Upper lobe of right lung (tissue), 1 donor: ENCODE measurements at regions not wholly inside any gene's neighbourhood (a gene's known extent, or its start where the extent isn't known, plus 50 kb on each side); places are given as distances from the start of the nearest gene placed in this dataset.
"Not testable (repeated sequence)": the region's sequence is repeated elsewhere in the genome, so short reads cannot be mapped to it uniquely, and the experiment has no call there.

Experiments used
- ATAC-seq: fragments of 200-7000 bp; cut with Tn5 transposase; one replicate; pipeline ENCODE4 v1.9.1; 2020; ENCODE audit warnings: mild to moderate bottlenecking, moderate library complexity
- DNase-seq: peaks from one replicate; pipeline ENCODE4 v3.0.0-alpha.2; 2020
- H3K27ac ChIP-seq: fragments of 200-600 bp; one replicate; pipeline ENCODE4 v1.8.0; 2022
- H3K27me3 ChIP-seq: fragments of 200-600 bp; one replicate; pipeline ENCODE4 v1.8.0; 2022; ENCODE audit warnings: mild to moderate bottlenecking
- H3K36me3 ChIP-seq: fragments of 200-600 bp; one replicate; pipeline ENCODE4 v1.8.0; 2022
- H3K4me1 ChIP-seq: fragments of 200-600 bp; one replicate; pipeline ENCODE4 v1.8.0; 2022
- H3K4me3 ChIP-seq: fragments of 200-600 bp; one replicate; pipeline ENCODE4 v1.8.0; 2022; ENCODE audit warnings: mild to moderate bottlenecking
- H3K9me3 ChIP-seq: fragments of 200-600 bp; one replicate; pipeline ENCODE4 v1.8.0; 2022
- CTCF ChIP-seq: fragments of 200-600 bp; IDR thresholded peaks from one replicate; pipeline ENCODE4 v1.8.0; 2022; ENCODE audit warnings: antibody characterized with exemption
- intact Hi-C: fragments of 100-400 bp; cut with DNase I; formaldehyde crosslinking; loops from one replicate; pipeline ENCODE4 v1.11.0; 2022
- donor health status: DM: no; HTN: yes; CAD: no; lungs with severe emphysema.

DNA sequence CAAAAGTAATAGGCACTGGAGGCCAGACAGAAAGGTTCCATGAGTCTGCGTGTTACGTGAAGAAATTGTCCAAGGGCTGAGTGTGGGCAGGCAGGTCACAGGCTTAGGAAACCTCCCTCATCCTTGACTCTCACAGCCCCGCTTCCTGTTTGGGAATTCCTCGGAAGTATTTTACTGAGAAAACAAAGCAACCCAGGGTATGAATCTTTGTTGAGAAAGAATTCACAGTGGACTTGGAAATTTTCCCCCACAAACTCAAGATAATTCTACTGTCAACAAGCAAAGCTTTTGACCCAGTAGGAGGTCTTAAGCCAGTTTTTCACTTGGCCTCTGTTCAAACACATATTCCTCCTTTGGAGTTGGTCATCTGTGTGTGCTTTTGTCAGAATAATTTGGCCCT, 377.1 kb upstream of the TPM1 start:
- no peak for TF ChIP-seq CTCF
- Histone ChIP-seq H3K36me3 (no peaks in the 10 kb centered on the region), H3K27me3 (no peaks in the 10 kb centered on the region), H3K27ac (no peak overlapping the region), H3K4me3 (no peak overlapping the region), H3K9me3 (no peaks in the 10 kb centered on the region), H3K4me1 (no peaks in the 10 kb centered on the region)
- DNase-seq (no peak), ATAC-seq (no peak)
- intact Hi-C loops = no loop called here

DNA sequence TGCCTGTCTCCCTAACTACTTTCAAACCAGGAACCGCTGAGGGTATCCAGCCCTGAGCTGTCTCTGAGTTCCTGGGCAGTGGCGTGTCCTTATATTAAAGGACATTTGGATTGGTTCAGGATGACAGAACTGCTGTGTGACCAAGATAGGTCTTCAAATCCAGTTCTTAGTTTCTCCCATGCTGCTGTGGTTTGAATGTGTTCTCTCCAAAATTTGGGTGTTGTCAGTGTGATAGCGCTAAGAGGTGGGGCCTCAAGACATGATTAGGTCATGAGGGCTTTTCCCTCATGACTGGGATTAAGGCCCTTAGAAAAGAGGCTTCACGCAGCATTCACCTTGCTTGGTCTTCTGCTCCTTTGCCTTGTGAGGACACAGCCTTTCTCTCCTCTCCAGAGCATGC, 376.5 kb upstream of the TPM1 start:
- no peaks in the 10 kb centered on the region for H3K4me1 ChIP-seq
- H3K27me3 ChIP-seq = no peaks in the 10 kb centered on the region
- no peak overlapping the region for H3K4me3 ChIP-seq
- no peaks in the 10 kb centered on the region for H3K9me3 ChIP-seq
- no peaks in the 10 kb centered on the region for H3K36me3 ChIP-seq
- ATAC-seq (no peak), DNase-seq (no peak)
- H3K27ac ChIP-seq = no peak overlapping the region
- TF ChIP-seq CTCF = no peak
- intact Hi-C loops = no loop called here

DNA sequence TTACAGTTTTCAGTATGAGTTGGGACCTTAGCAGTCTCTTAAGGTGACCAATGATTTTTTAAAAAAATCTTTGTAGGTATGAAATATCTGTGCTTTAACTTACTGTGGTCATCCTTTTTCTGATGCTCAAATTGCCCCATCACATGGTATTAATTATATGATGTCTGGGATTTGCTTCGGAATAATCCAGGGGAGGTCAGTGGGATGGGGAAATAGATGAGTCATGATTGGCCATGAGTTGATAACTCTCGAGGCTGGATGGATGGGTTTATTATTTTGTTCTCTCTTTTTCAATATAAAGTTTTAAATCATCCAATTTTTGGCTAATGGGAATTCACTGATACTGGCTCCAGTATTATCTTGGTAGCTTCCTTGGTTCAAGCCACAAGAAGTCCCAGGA, 370.3 kb upstream of the TPM1 start:
- TF ChIP-seq CTCF = no peak
- no peak for ATAC-seq
- intact Hi-C loops = no loop called here
- no peaks in the 10 kb centered on the region for H3K9me3 ChIP-seq
- H3K27ac ChIP-seq = no peak overlapping the region
- H3K4me1 ChIP-seq = no peaks in the 10 kb centered on the region
- no peak overlapping the region for H3K4me3 ChIP-seq
- H3K36me3 ChIP-seq = no peaks in the 10 kb centered on the region
- DNase-seq = no peak
- no peaks in the 10 kb centered on the region for H3K27me3 ChIP-seq

- Histone ChIP-seq H3K9me3 (no peaks in the 10 kb centered on the region), H3K4me3 (no peak overlapping the region), H3K36me3 (no peaks in the 10 kb centered on the region), H3K4me1 (no peaks in the 10 kb centered on the region), H3K27ac (no peak overlapping the region), H3K27me3 (no peaks in the 10 kb centered on the region)
- intact Hi-C loops = no loop called here
- DNase-seq (no peak), ATAC-seq (no peak)
- TF ChIP-seq CTCF = no peak
These were observed 365.7 kb upstream of the TPM1 start for GRCh38 chr15:62676891-62677290.

- ATAC-seq = no peak
- Histone ChIP-seq H3K27ac (no peak overlapping the region), H3K4me3 (no peak overlapping the region), H3K36me3 (no peaks in the 10 kb centered on the region), H3K4me1 (no peaks in the 10 kb centered on the region), H3K27me3 (no peaks in the 10 kb centered on the region), H3K9me3 (no peaks in the 10 kb centered on the region)
- intact Hi-C loops = no loop called here
- no peak for DNase-seq
- TF ChIP-seq CTCF = no peak
These were observed 360.3 kb upstream of the TPM1 start for GRCh38 chr15:62681939-62682896.

DNA sequence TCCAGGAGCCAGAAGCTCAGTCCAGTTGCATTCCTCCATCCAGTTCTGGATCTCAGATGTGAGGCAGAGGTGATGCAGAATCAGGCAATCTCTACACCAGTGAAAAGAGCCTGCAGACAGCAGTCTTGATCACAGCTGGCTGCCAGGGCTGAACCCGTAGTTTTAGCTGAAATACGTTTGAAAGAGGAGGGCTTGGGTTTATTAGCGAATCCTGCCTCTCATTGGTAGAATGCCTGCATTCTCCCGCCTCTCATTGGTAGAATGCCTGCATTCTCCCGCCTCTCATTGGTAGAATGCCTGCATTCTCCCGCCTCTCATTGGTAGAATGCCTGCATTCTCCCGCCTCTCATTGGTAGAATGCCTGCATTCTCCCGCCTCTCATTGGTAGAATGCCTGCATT, 359.4 kb upstream of the TPM1 start:
- H3K4me3 ChIP-seq, intact Hi-C loops, DNase-seq, H3K4me1 ChIP-seq, H3K36me3 ChIP-seq, ATAC-seq, H3K27ac ChIP-seq, H3K9me3 ChIP-seq, H3K27me3 ChIP-seq: not testable (repeated sequence)
